ENCODE measurements at regions not wholly inside any gene's neighbourhood (a gene's known extent, or its start where the extent isn't known, plus 50 kb on each side); places are given as distances from the start of the nearest gene placed in this dataset.

- TF ChIP-seq SMC3 (IDR thresholded peaks at IDR 0.05; ENCODE audit: low read depth, low read length): no peak
- no peak for TF ChIP-seq IRF3 (IDR thresholded peaks at IDR 0.05; ENCODE audit: low read depth, low read length)
- TF ChIP-seq MAX (IDR thresholded peaks at IDR 0.05; ENCODE audit: low read depth): no peak
- TF ChIP-seq CTCF (IDR thresholded peaks at IDR 0.05): no peak
- TF ChIP-seq TAF1 (IDR thresholded peaks at IDR 0.05; ENCODE audit: borderline replicate concordance, low read depth, low read length): no peak
- TF ChIP-seq FOXM1 (IDR thresholded peaks at IDR 0.05; ENCODE audit: low read depth): no peak
- no peak for TF ChIP-seq MXI1 (IDR thresholded peaks at IDR 0.05; ENCODE audit: low read depth, low read length)
- TF ChIP-seq USF2 (IDR thresholded peaks at IDR 0.05; ENCODE audit: borderline replicate concordance, low read depth, low read length): no peak
- no peak for TF ChIP-seq FOXJ3 (CRISPR knock-in tag; IDR thresholded peaks at IDR 0.05)
- no peak for TF ChIP-seq EP300 (IDR thresholded peaks at IDR 0.05; ENCODE audit: borderline replicate concordance in 1 of 2, low read depth in 1 of 2, low read length in 1 of 2)
- no peak for TF ChIP-seq POLR2AphosphoS5 (IDR thresholded peaks at IDR 0.05; ENCODE audit: low read depth, low read length)
- no peak for TF ChIP-seq EZH2phosphoT487 (IDR thresholded peaks at IDR 0.05; ENCODE audit: borderline replicate concordance, low read depth)
- no peak for TF ChIP-seq RAD21 (IDR thresholded peaks at IDR 0.05; ENCODE audit: low read length)
These were observed 60.7 kb upstream of the TSLP start for GRCh38 chr5:111010783-111011182.

Data from SK-N-SH (cell line).